ENCODE measurements at regions not wholly inside any gene's neighbourhood (a gene's known extent, or its start where the extent isn't known, plus 50 kb on each side); places are given as distances from the start of the nearest gene placed in this dataset.

GRCh38 chr3:20258371-20258770 is 72.4 kb upstream of the SGO1 start:
- no peak overlapping the region for H2BK5ac ChIP-seq (ENCODE audit: low read depth, low read length, poor library complexity, severe bottlenecking)
- ATAC-seq (ENCODE audit: low read depth) (no peak), DNase-seq (no peak)
- no peaks in the 10 kb centered on the region for H3K9me1 ChIP-seq (ENCODE audit: insufficient read depth, low read length)
- no TSS peak for BruUV-seq (replicated peaks)
- H2AK5ac ChIP-seq (ENCODE audit: low read depth, low read length) = no peak overlapping the region
- ChIA-PET CTCF (no interaction called here), POLR2A (ENCODE audit: unreplicated experiment) (no interaction called here)
- no peak overlapping the region for H2AK9ac ChIP-seq (replicated peaks; ENCODE audit: low read depth, low read length, poor library complexity)
- no peak overlapping the region for H4K5ac ChIP-seq (ENCODE audit: low read depth, low read length)
- H2BK15ac ChIP-seq (ENCODE audit: low read depth, low read length) = no peak overlapping the region
- H2AFZ ChIP-seq (replicated peaks; ENCODE audit: low read length, poor library complexity) = no peak overlapping the region
- no peak overlapping the region for H3K4me2 ChIP-seq (ENCODE audit: low read depth, low read length)
- no peak overlapping the region for H2BK120ac ChIP-seq (ENCODE audit: low read depth, low read length)
- no peak overlapping the region for H3K23ac ChIP-seq (ENCODE audit: low read depth, low read length)
- H3K9ac ChIP-seq (ENCODE audit: low read depth, low read length) = no peak overlapping the region
- no peak overlapping the region for H3K4me3 ChIP-seq (ENCODE audit: insufficient read depth, low read depth, low read length)
- peaks cover 2% of the 10 kb centered on the region; the same call in 1 of the 2 replicates for H3K9me3 ChIP-seq (ENCODE audit: control insufficient read depth, insufficient read depth, low read length)
- H3K79me1 ChIP-seq (ENCODE audit: low read depth in 1 of 2, low read length in 2 of 2) = no peaks in the 10 kb centered on the region
- no peak overlapping the region for H4K8ac ChIP-seq (ENCODE audit: low read depth in 2 of 2, low read length in 2 of 2)
- H3K4me1 ChIP-seq (ENCODE audit: control insufficient read depth, insufficient read depth, low read length) = no peaks in the 10 kb centered on the region
- no peak overlapping the region for H3K56ac ChIP-seq (ENCODE audit: extremely low read depth, insufficient read depth, low read length)
- dilution Hi-C loops (cut with HindIII; ENCODE audit: low sequenced_read_pairs, unreplicated experiment) = no loop called here
- H2BK20ac ChIP-seq (ENCODE audit: low read depth, low read length) = no peak overlapping the region
- no peak overlapping the region for H3K27ac ChIP-seq (ENCODE audit: insufficient read depth, low read length)
- no peak overlapping the region for H3K4ac ChIP-seq (ENCODE audit: low read depth, low read length)
- H3K27me3 ChIP-seq (ENCODE audit: control insufficient read depth, insufficient read depth, low read length) = no peaks in the 10 kb centered on the region
- no peak overlapping the region for H3K14ac ChIP-seq (replicated peaks; ENCODE audit: low read depth, low read length)
- WGBS, 2 experiments (ENCODE audit: extremely low coverage in 2 of 2, insufficient read length in 1 of 2) = no CpG with 5 or more reads among the region's 1 CpG
- H3K18ac ChIP-seq (ENCODE audit: low read depth, low read length) = no peak overlapping the region
- intact Hi-C loops (cut with micrococcal nuclease) = no loop called here
- no peak overlapping the region for H4K91ac ChIP-seq (ENCODE audit: insufficient read depth, low read depth, low read length)
- no peak for TF ChIP-seq RFX5 (IDR thresholded peaks at IDR 0.05; ENCODE audit: low read depth, low read length)
- no peaks in the 10 kb centered on the region for H3K36me3 ChIP-seq (ENCODE audit: control insufficient read depth, insufficient read depth, low read length)
- in situ Hi-C loops (cut with MboI; ENCODE audit: low sequenced_read_pairs) = no loop called here
- no peaks in the 10 kb centered on the region for H4K20me1 ChIP-seq (ENCODE audit: insufficient read depth, low read length)
